HuH-7 (cell line): ENCODE measurements at regions not wholly inside any gene's neighbourhood (a gene's known extent, or its start where the extent isn't known, plus 50 kb on each side); places are given as distances from the start of the nearest gene placed in this dataset.
A peak's percentile ranks its signal among the peaks of the same experiment; 100 is the strongest.
"Not testable (repeated sequence)": the region's sequence is repeated elsewhere in the genome, so short reads cannot be mapped to it uniquely, and the experiment has no call there.

ENCODE experiments used
- DNase-seq: peaks from one replicate; pipeline ENCODE4 v3.0.0; 2011; ENCODE audit warnings: low spot score

GRCh38 chr1:170789063-170789462 lies 125.1 kb downstream of the PRRX1 start:
- no peak for DNase-seq

- no peak for DNase-seq
Observed at GRCh38 chr1:170790175-170790574, 126.2 kb downstream of the PRRX1 start.

GRCh38 chr1:170790651-170791071 lies 126.7 kb downstream of the PRRX1 start:
- DNase-seq: no peak

GRCh38 chr1:170791941-170792340 lies 128.0 kb downstream of the PRRX1 start:
- DNase-seq: no peak

- DNase-seq: no peak
Observed at GRCh38 chr1:170800265-170800664, 135.1 kb upstream of the MROH9 start.

GRCh38 chr1:170800812-170801211 lies 134.5 kb upstream of the MROH9 start:
- no peak for DNase-seq

- no peak for DNase-seq
Observed at GRCh38 chr1:170803711-170804110, 131.6 kb upstream of the MROH9 start.

- peak; percentile 8 for DNase-seq
Observed at GRCh38 chr1:170804419-170804818, 130.9 kb upstream of the MROH9 start.

GRCh38 chr1:170804879-170805278 lies 130.5 kb upstream of the MROH9 start:
- no peak for DNase-seq

GRCh38 chr1:170806961-170807360 lies 128.4 kb upstream of the MROH9 start:
- DNase-seq: no peak

- DNase-seq: peak; percentile 1
Observed at GRCh38 chr1:170807432-170807831, 127.9 kb upstream of the MROH9 start.

- no peak for DNase-seq
Observed at GRCh38 chr1:170808216-170808885, 127.0 kb upstream of the MROH9 start.

GRCh38 chr1:170811013-170811412 lies 124.3 kb upstream of the MROH9 start:
- not testable (repeated sequence) for DNase-seq

- DNase-seq: no peak
Observed at GRCh38 chr1:170819781-170820180, 115.6 kb upstream of the MROH9 start.

- no peak for DNase-seq
Observed at GRCh38 chr1:170823120-170823519, 112.2 kb upstream of the MROH9 start.

- no peak for DNase-seq
Observed at GRCh38 chr1:170831276-170831675, 104.1 kb upstream of the MROH9 start.

GRCh38 chr1:170836141-170836540 lies 99.2 kb upstream of the MROH9 start:
- no peak for DNase-seq

GRCh38 chr1:170840371-170840770 lies 95.0 kb upstream of the MROH9 start:
- no peak for DNase-seq

GRCh38 chr1:170853302-170853701 lies 82.0 kb upstream of the MROH9 start:
- DNase-seq: no peak

GRCh38 chr1:170853867-170854266 lies 81.5 kb upstream of the MROH9 start:
- DNase-seq: no peak

- no peak for DNase-seq
Observed at GRCh38 chr1:170854677-170855076, 80.7 kb upstream of the MROH9 start.

- DNase-seq: no peak
Observed at GRCh38 chr1:170856455-170856854, 78.9 kb upstream of the MROH9 start.

GRCh38 chr1:170857955-170858354 lies 77.4 kb upstream of the MROH9 start:
- DNase-seq: no peak

GRCh38 chr1:170863621-170864020 lies 71.7 kb upstream of the MROH9 start:
- DNase-seq: no peak
